ENCODE measurements at regions not wholly inside any gene's neighbourhood (a gene's known extent, or its start where the extent isn't known, plus 50 kb on each side); places are given as distances from the start of the nearest gene placed in this dataset.

- TF ChIP-seq TAF1 (conservative IDR thresholded peaks at IDR 0.05): no peak
- no peak for TF ChIP-seq GABPA (IDR thresholded peaks at IDR 0.05 in 1 of 2, conservative IDR thresholded peaks at IDR 0.05 in 1 of 2)
- no peak for TF ChIP-seq YY1 (IDR thresholded peaks at IDR 0.05)
- no peak for TF ChIP-seq CTCF (IDR thresholded peaks at IDR 0.05; ENCODE audit: low read depth, low read length, missing input control)
- TF ChIP-seq, protein P1, sequence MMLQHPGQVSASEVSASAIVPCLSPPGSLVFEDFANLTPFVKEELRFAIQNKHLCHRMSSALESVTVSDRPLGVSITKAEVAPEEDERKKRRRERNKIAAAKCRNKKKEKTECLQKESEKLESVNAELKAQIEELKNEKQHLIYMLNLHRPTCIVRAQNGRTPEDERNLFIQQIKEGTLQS (IDR thresholded peaks at IDR 0.05): no peak
- no peak for TF ChIP-seq SP1 (IDR thresholded peaks at IDR 0.05)
- TF ChIP-seq RAD21 (IDR thresholded peaks at IDR 0.05): no peak
- TF ChIP-seq MAX (IDR thresholded peaks at IDR 0.05): no peak
- no peak for TF ChIP-seq FOXA1 (IDR thresholded peaks at IDR 0.05)
Observed at GRCh38 chr7:69452797-69453196, 145.5 kb upstream of the AUTS2 start.
